Endothelial cell of umbilical vein (primary cell): ENCODE measurements at regions not wholly inside any gene's neighbourhood (a gene's known extent, or its start where the extent isn't known, plus 50 kb on each side); places are given as distances from the start of the nearest gene placed in this dataset.

Source experiments
- BruUV-seq: library from RNA; stranded (reverse); fragments of 400-500 nt; replicated peaks from 2 replicates; lab custom pipeline; 2021; lab: Mats Ljungman, UMichigan
- CTCF ChIA-PET: fragments of 300-600, 350-600 bp; sonication (Branson Sonifier 250); formaldehyde crosslinking; loops from one replicate; lab custom pipeline; 2021; ENCODE audit warnings: antibody characterized with exemption, inconsistent platforms; lab: Charles Lee
- POLR2A ChIA-PET: fragments of 300-600, 350-600 bp; sonication (Branson Sonifier 250); formaldehyde crosslinking; loops from one replicate; lab custom pipeline; 2021; ENCODE audit warnings: antibody characterized with exemption, inconsistent platforms; lab: Charles Lee
- DNase-seq: peaks from one replicate; pipeline ENCODE4 v3.0.0-alpha.2; 2011; ENCODE audit warnings: low read depth, low spot score
- FAIRE-seq: peaks from 2 replicates; lab custom pipeline; 2011; peaks lifted over from hg19 to GRCh38; lab: Jason Lieb, UNC
- H2AFZ ChIP-seq: 2 replicates; pipeline ENCODE4 v1.6.0; 2012; ENCODE audit warnings: low read depth, low read length, control low read depth, inconsistent platforms
- H3K27ac ChIP-seq: 2 replicates; pipeline ENCODE4 v1.5.1; 2011; ENCODE audit warnings: low read depth, mild to moderate bottlenecking, control low read depth, low read length, moderate library complexity; ENCODE audit not compliant: insufficient read depth
- H3K27me3 ChIP-seq, 2 experiments: 2 replicates each; pipeline versions ENCODE4 v1.6.0 to v1.6.1; 2011; ENCODE audit warnings: low read length in 2 of 2, mixed read lengths in 1 of 2; ENCODE audit not compliant: control insufficient read depth in 2 of 2, insufficient read depth in 2 of 2
- H3K36me3 ChIP-seq, 2 experiments: 2 replicates in 1 of 2; 3 replicates in 1 of 2; pipeline ENCODE4 v1.5.1; 2011; ENCODE audit warnings: low read length in 2 of 2, mild to moderate bottlenecking in 1 of 2, moderate library complexity in 1 of 2; ENCODE audit not compliant: control insufficient read depth in 2 of 2, insufficient read depth in 2 of 2; ENCODE audit errors: extremely low read depth in 1 of 2
- H3K4me1 ChIP-seq: 3 replicates; pipeline ENCODE4 v1.5.1; 2011; ENCODE audit warnings: mild to moderate bottlenecking, low read length; ENCODE audit not compliant: control insufficient read depth, insufficient read depth; ENCODE audit errors: extremely low read depth
- H3K4me2 ChIP-seq: 2 replicates; pipeline ENCODE4 v1.6.1; 2011; ENCODE audit warnings: low read length, control low read depth, mixed read lengths; ENCODE audit not compliant: insufficient read depth
- H3K4me3 ChIP-seq, 3 experiments: fragments of 200-600 bp in 1 of 3; sonication (generic), shearing (Covaris generic) in 1 of 3; replicated peaks in 1 of 3; 2 replicates each; pipeline ENCODE4 v1.5.1; 2011 to 2016; ENCODE audit warnings: control low read depth in 3 of 3, low read length in 3 of 3, mild to moderate bottlenecking in 2 of 3, inconsistent platforms in 1 of 3, low read depth in 1 of 3, moderate library complexity in 1 of 3; ENCODE audit not compliant: insufficient read depth in 1 of 3
- H3K79me2 ChIP-seq: 2 replicates; pipeline ENCODE4 v1.6.0; 2012; ENCODE audit warnings: low read length, inconsistent platforms; ENCODE audit not compliant: control insufficient read depth, insufficient read depth
- H3K9ac ChIP-seq: replicated peaks from 2 replicates; pipeline ENCODE3; 2011; ENCODE audit warnings: low read length, control low read depth; ENCODE audit not compliant: insufficient read depth; ENCODE audit errors: extremely low read depth
- H3K9me1 ChIP-seq: replicated peaks from 3 replicates; pipeline ENCODE4 v1.6.0; 2011; ENCODE audit warnings: mild to moderate bottlenecking, low read length; ENCODE audit not compliant: control insufficient read depth, insufficient read depth; ENCODE audit errors: extremely low read depth
- H3K9me3 ChIP-seq: replicated peaks from 2 replicates; pipeline ENCODE4 v1.5.1; 2012; ENCODE audit warnings: low read length, inconsistent platforms; ENCODE audit not compliant: control insufficient read depth, insufficient read depth
- H4K20me1 ChIP-seq: replicated peaks from 2 replicates; pipeline ENCODE3; 2011; ENCODE audit warnings: mild to moderate bottlenecking, low read length; ENCODE audit not compliant: control insufficient read depth, insufficient read depth; ENCODE audit errors: extremely low read depth
- CTCF ChIP-seq, 2 donors: IDR thresholded peaks; 1 replicate in 1 of 2; 2 replicates in 1 of 2; pipeline ENCODE4 v1.5.1; 2011; ENCODE audit warnings: low read length in 2 of 2, mild to moderate bottlenecking in 2 of 2, moderate library complexity in 2 of 2, control low read depth in 1 of 2, inconsistent platforms in 1 of 2, low read depth in 1 of 2; ENCODE audit not compliant: insufficient read depth in 1 of 2; ENCODE audit errors: extremely low read depth in 1 of 2
- FOS ChIP-seq: IDR thresholded peaks from 2 replicates; pipeline ENCODE4 v1.6.1; 2011; ENCODE audit warnings: mild to moderate bottlenecking, low read length, moderate library complexity, borderline replicate concordance; ENCODE audit not compliant: insufficient read depth
- GATA2 ChIP-seq: IDR thresholded peaks from 2 replicates; pipeline ENCODE4 v1.7.0; 2011; ENCODE audit warnings: low read depth, mild to moderate bottlenecking, moderate library complexity, mixed read lengths, low read length; ENCODE audit not compliant: insufficient read length, insufficient read depth
- JUN ChIP-seq: IDR thresholded peaks from 2 replicates; pipeline ENCODE4 v1.6.1; 2011; ENCODE audit warnings: borderline replicate concordance, low read depth; ENCODE audit not compliant: insufficient read length, insufficient read depth
- MAX ChIP-seq: IDR thresholded peaks from 2 replicates; pipeline ENCODE4 v1.6.1; 2011; ENCODE audit not compliant: insufficient read depth, insufficient read length
- MYC ChIP-seq: IDR thresholded peaks from one replicate; pipeline ENCODE4 v1.6.1; 2011; ENCODE audit warnings: mild to moderate bottlenecking, low read depth, low read length
- POLR2A ChIP-seq: IDR thresholded peaks from 2 replicates; pipeline ENCODE4 v1.6.1; 2012; ENCODE audit warnings: low read depth, mild to moderate bottlenecking, control low read depth, low read length
- POLR2AphosphoS5 ChIP-seq: IDR thresholded peaks from 2 replicates; pipeline ENCODE4 v1.6.1; 2012; ENCODE audit warnings: low read depth, mild to moderate bottlenecking, control low read depth, low read length, moderate library complexity; ENCODE audit not compliant: insufficient read depth
- dilution Hi-C: fragments of 300-500 bp; cut with MboI; formaldehyde crosslinking; loops from one replicate; pipeline ENCODE4 v1.15.0; 2019; ENCODE audit warnings: low sequenced_read_pairs; ENCODE audit not compliant: extremely low pct_ligation_motif_present
- intact Hi-C: fragments of 100-400 bp; cut with micrococcal nuclease; formaldehyde crosslinking; loops from one replicate; pipeline ENCODE4 v1.10.0; 2022

GRCh38 chr5:39513236-39513635 is 88.5 kb upstream of the DAB2 start:
- peak; percentile 94 for FAIRE-seq
- no peak overlapping the region for H2AFZ ChIP-seq

More at GRCh38 chr5:39513236-39513635, 88.5 kb upstream of the DAB2 start:
- POLR2A ChIA-PET, result interaction anchor here (1.2 to 1.3 kb wide), 3 partner anchors 13 to 89 kb away, joined by 3 to 9 read pairs (median 4); partner anchors contain the start of gene DAB2
- H3K27me3 ChIP-seq, result no peaks in the 10 kb centered on the region
- H3K9me3 ChIP-seq, result no peaks in the 10 kb centered on the region
- no peaks in the 10 kb centered on the region for H3K36me3 ChIP-seq
- intact Hi-C loops, result no loop called here
- dilution Hi-C loops, result no loop called here
- TF ChIP-seq CTCF (IDR thresholded peaks at IDR 0.05; ENCODE audit: extremely low read depth in 1 of 2, insufficient read depth in 1 of 2, low read depth in 1 of 2, low read length in 2 of 2) (no peak), POLR2A (no peak), MYC (no peak), FOS (peak; percentile 84), JUN (peak; percentile 79), MAX (no peak), POLR2AphosphoS5 (peak; percentile 45), GATA2 (peak; percentile 99)
- no peaks in the 10 kb centered on the region for H3K79me2 ChIP-seq
- H3K4me3 ChIP-seq, result no peak overlapping the region
- peak overlapping the region; percentile 80 for H3K4me2 ChIP-seq
- H3K4me1 ChIP-seq, result peaks cover 36% of the 10 kb centered on the region
- no peaks in the 10 kb centered on the region for H3K9me1 ChIP-seq
- CTCF ChIA-PET, result interaction anchor here (0.6 to 2.5 kb wide), 5 partner anchors 11 to 137 kb away, joined by 3 to 15 read pairs (median 3); partner anchors contain the start of gene DAB2
- no peaks in the 10 kb centered on the region for H4K20me1 ChIP-seq
- peak overlapping the region; percentile 44 for H3K9ac ChIP-seq
- BruUV-seq, result no TSS peak
- DNase-seq, result peak; percentile 88
- peak overlapping the region; percentile 66 for H3K27ac ChIP-seq
